GM23338 (cell line): ENCODE measurements at regions not wholly inside any gene's neighbourhood (a gene's known extent, or its start where the extent isn't known, plus 50 kb on each side); places are given as distances from the start of the nearest gene placed in this dataset. TPM values are rescaled to one million over a fixed set of nuclear protein-coding genes. Genes with fewer than 3 reads are reported as not detected.

Experiments
- ATAC-seq: fragments of 200-7000 bp; cut with Tn5 transposase; 3 replicates; pipeline ENCODE4 v1.9.1; 2020
- DNase-seq: peaks from one replicate; pipeline ENCODE4 v3.0.0-alpha.2; 2015; ENCODE audit warnings: low spot score
- H2AFZ ChIP-seq: fragments of 200-600 bp; sonication (generic); 2 replicates; pipeline ENCODE4 v1.8.0; 2016; ENCODE audit warnings: antibody characterized with exemption, mild to moderate bottlenecking, moderate library complexity
- H3F3A ChIP-seq: fragments of 200-600 bp; sonication (generic); replicated peaks from 2 replicates; pipeline ENCODE4 v1.8.0; 2017; ENCODE audit warnings: antibody characterized with exemption, mixed run types, low read depth
- H3K27ac ChIP-seq: fragments of 200-600 bp; sonication (generic); 2 replicates; pipeline ENCODE4 v1.6.1; 2016; ENCODE audit warnings: low read depth
- H3K27me3 ChIP-seq: fragments of 200-600 bp; sonication (generic); 2 replicates; pipeline ENCODE4 v1.8.0; 2016; ENCODE audit warnings: mild to moderate bottlenecking, mixed run types, moderate library complexity; ENCODE audit not compliant: insufficient read depth
- H3K36me3 ChIP-seq: fragments of 200-600 bp; sonication (generic); 2 replicates; pipeline ENCODE4 v1.8.0; 2016; ENCODE audit warnings: mild to moderate bottlenecking; ENCODE audit not compliant: insufficient read depth
- H3K4me1 ChIP-seq: fragments of 200-600 bp; sonication (generic); 2 replicates; pipeline ENCODE4 v1.8.0; 2016; ENCODE audit warnings: mild to moderate bottlenecking, moderate library complexity; ENCODE audit not compliant: insufficient read depth
- H3K4me2 ChIP-seq: fragments of 200-600 bp; sonication (generic); 2 replicates; pipeline ENCODE4 v1.7.1; 2017; ENCODE audit warnings: mixed run types
- H3K4me3 ChIP-seq: fragments of 200-600 bp; sonication (generic); 2 replicates; pipeline ENCODE4 v1.6.1; 2016; ENCODE audit warnings: mixed run types
- H3K79me2 ChIP-seq: fragments of 200-600 bp; sonication (generic); replicated peaks from 2 replicates; pipeline ENCODE4 v1.8.0; 2017; ENCODE audit warnings: mild to moderate bottlenecking; ENCODE audit not compliant: insufficient read depth
- H3K9me2 ChIP-seq: fragments of 200-600 bp; sonication (generic); 2 replicates; pipeline ENCODE4 v1.8.0; 2017; ENCODE audit not compliant: insufficient read depth
- H4K20me1 ChIP-seq: fragments of 200-600 bp; sonication (generic); replicated peaks from 2 replicates; pipeline ENCODE4 v1.8.0; 2017; ENCODE audit warnings: mild to moderate bottlenecking; ENCODE audit not compliant: insufficient read depth
- H3K27ac Mint-ChIP-seq: 2 replicates; pipeline ENCODE4 v1.8.0; 2020; ENCODE audit warnings: inconsistent platforms, mild to moderate bottlenecking, moderate library complexity, mixed read lengths
- H3K27me3 Mint-ChIP-seq: 3 replicates; pipeline ENCODE4 v1.8.0; 2022; ENCODE audit warnings: low read depth, mild to moderate bottlenecking, moderate library complexity, mixed read lengths, inconsistent platforms; ENCODE audit not compliant: insufficient read depth, poor library complexity
- H3K36me3 Mint-ChIP-seq: 3 replicates; pipeline ENCODE4 v1.8.0; 2021; ENCODE audit warnings: low read depth, mild to moderate bottlenecking, inconsistent platforms, moderate library complexity, mixed read lengths
- H3K4me1 Mint-ChIP-seq: 3 replicates; pipeline ENCODE4 v1.8.0; 2020; ENCODE audit warnings: mild to moderate bottlenecking, inconsistent platforms, mixed read lengths
- H3K4me3 Mint-ChIP-seq: 3 replicates; pipeline ENCODE4 v1.8.0; 2021; ENCODE audit warnings: moderate library complexity, mild to moderate bottlenecking, inconsistent platforms, mixed read lengths
- H3K9me3 Mint-ChIP-seq: 3 replicates; pipeline ENCODE4 v1.8.0; 2020; ENCODE audit warnings: moderate library complexity, mild to moderate bottlenecking, inconsistent platforms, mixed read lengths
- CREB1 ChIP-seq: fragments of 250-450 bp; sonication (Bioruptor Pico); IDR thresholded peaks from 2 replicates; pipeline ENCODE4 v1.5.0; 2020; ENCODE audit warnings: low read depth, mild to moderate bottlenecking, moderate library complexity
- EZH2 ChIP-seq: fragments of 200-600 bp; sonication (generic); IDR thresholded peaks from one replicate; pipeline ENCODE4 v1.8.0; 2017; ENCODE audit warnings: antibody characterized with exemption, mild to moderate bottlenecking, low read depth; ENCODE audit not compliant: unreplicated experiment
- EZH2phosphoT487 ChIP-seq: fragments of 200-600 bp; sonication (generic); IDR thresholded peaks from one replicate; pipeline ENCODE4 v1.8.1; 2018; ENCODE audit warnings: antibody characterized with exemption; ENCODE audit not compliant: unreplicated experiment
- NANOG ChIP-seq: IDR thresholded peaks from 2 replicates; pipeline ENCODE4 v1.6.1; 2016; ENCODE audit warnings: antibody characterized with exemption, borderline replicate concordance
- STAT1 ChIP-seq: IDR thresholded peaks from one replicate; pipeline ENCODE4 v1.6.1; 2016; ENCODE audit warnings: antibody characterized with exemption; ENCODE audit not compliant: unreplicated experiment
- small RNA-seq: library from RNA; depleted of rRNA; stranded (forward); fragments of <200 nt; gene quantifications from one replicate; pipeline ENCODE3, GENCODE V24; 2014; ENCODE audit warnings: low replicate concordance

- no peak for DNase-seq
- H3K4me3 Mint-ChIP-seq = no peak overlapping the region
- TF ChIP-seq EZH2phosphoT487 (no peak), STAT1 (no peak), NANOG (no peak), CREB1 (CRISPR knock-in tag) (no peak)
- peaks cover 3% of the 10 kb centered on the region for H3K27me3 Mint-ChIP-seq
- no peak overlapping the region for H3K27ac Mint-ChIP-seq
- Histone ChIP-seq H3K4me2 (no peak overlapping the region), H3K9me2 (no peaks in the 10 kb centered on the region), H4K20me1 (no peaks in the 10 kb centered on the region), H3K27ac (no peak overlapping the region), H3K4me3 (no peak overlapping the region), H3F3A (no peaks in the 10 kb centered on the region), H3K27me3 (no peaks in the 10 kb centered on the region), H2AFZ (no peak overlapping the region), H3K79me2 (no peaks in the 10 kb centered on the region), H3K36me3 (no peaks in the 10 kb centered on the region), H3K4me1 (peaks cover 5% of the 10 kb centered on the region)
- ATAC-seq = no peak
- no peaks in the 10 kb centered on the region for H3K36me3 Mint-ChIP-seq
- H3K9me3 Mint-ChIP-seq = 0 out of 3 replicates have a peak, but pooled peaks cover 4% of the 10 kb centered on the region
- peaks cover 16% of the 10 kb centered on the region for H3K4me1 Mint-ChIP-seq
These were observed 54.2 kb upstream of the KAZN start for GRCh38 chr1:14544319-14544718.

- Histone ChIP-seq H3K4me2 (no peak overlapping the region), H3K36me3 (no peaks in the 10 kb centered on the region), H3K79me2 (no peaks in the 10 kb centered on the region), H3F3A (no peaks in the 10 kb centered on the region), H3K4me3 (no peak overlapping the region), H4K20me1 (no peaks in the 10 kb centered on the region), H3K4me1 (peaks cover 11% of the 10 kb centered on the region), H3K27ac (no peak overlapping the region), H3K27me3 (no peaks in the 10 kb centered on the region), H2AFZ (no peak overlapping the region), H3K9me2 (no peaks in the 10 kb centered on the region)
- H3K36me3 Mint-ChIP-seq = no peaks in the 10 kb centered on the region
- ATAC-seq (no peak), DNase-seq (no peak)
- H3K4me1 Mint-ChIP-seq = peaks cover 23% of the 10 kb centered on the region
- H3K27ac Mint-ChIP-seq = no peak overlapping the region
- H3K4me3 Mint-ChIP-seq = no peak overlapping the region
- peaks cover 3% of the 10 kb centered on the region for H3K27me3 Mint-ChIP-seq
- TF ChIP-seq EZH2 = no peak
- H3K9me3 Mint-ChIP-seq = 0 out of 3 replicates have a peak, but pooled peaks cover 4% of the 10 kb centered on the region
These were observed 53.0 kb upstream of the KAZN start for GRCh38 chr1:14545422-14546025.

- Histone ChIP-seq H3K27me3 (no peaks in the 10 kb centered on the region), H3K4me3 (no peak overlapping the region), H3K4me1 (peaks cover 17% of the 10 kb centered on the region), H3K36me3 (no peaks in the 10 kb centered on the region), H3K27ac (no peak overlapping the region), H3K9me2 (no peaks in the 10 kb centered on the region), H2AFZ (no peak overlapping the region), H3K79me2 (no peaks in the 10 kb centered on the region), H3K4me2 (no peak overlapping the region), H4K20me1 (no peaks in the 10 kb centered on the region), H3F3A (no peaks in the 10 kb centered on the region)
- Mint-ChIP-seq H3K27me3 (peaks cover 3% of the 10 kb centered on the region), H3K4me3 (no peak overlapping the region), H3K4me1 (peaks cover 23% of the 10 kb centered on the region), H3K9me3 (0 out of 3 replicates have a peak, but pooled peaks cover 4% of the 10 kb centered on the region), H3K36me3 (no peaks in the 10 kb centered on the region), H3K27ac (no peak overlapping the region)
- DNase-seq (no peak), ATAC-seq (no peak)
- no peak for TF ChIP-seq STAT1
These were observed 52.1 kb upstream of the KAZN start for GRCh38 chr1:14546416-14546815.

Small RNA genes lying in the stretch of these regions (small RNA-seq; reads per million reads assigned to genes)
- gene RNU6-1265P = not detected
